ENCODE measurements at regions not wholly inside any gene's neighbourhood (a gene's known extent, or its start where the extent isn't known, plus 50 kb on each side); places are given as distances from the start of the nearest gene placed in this dataset.
"Not testable (repeated sequence)": the region's sequence is repeated elsewhere in the genome, so short reads cannot be mapped to it uniquely, and the experiment has no call there.

GRCh38 chr3:152574461-152575079 is 260.4 kb upstream of the P2RY1 start:
- DNase-seq (ENCODE audit: extremely low spot score, insufficient read length, low read depth) (no peak), FAIRE-seq (peak; percentile 85)

GRCh38 chr3:152578769-152579168 is 256.2 kb upstream of the P2RY1 start:
- DNase-seq (ENCODE audit: extremely low spot score, insufficient read length, low read depth) (no peak), FAIRE-seq (no peak)

- DNase-seq (ENCODE audit: extremely low spot score, insufficient read length, low read depth) (no peak), FAIRE-seq (no peak)
Observed at GRCh38 chr3:152581951-152582350, 253.0 kb upstream of the P2RY1 start.

- FAIRE-seq (no peak), DNase-seq (ENCODE audit: extremely low spot score, insufficient read length, low read depth) (no peak)
Observed at GRCh38 chr3:152583963-152584362, 251.0 kb upstream of the P2RY1 start.

GRCh38 chr3:152586974-152587373 is 248.0 kb upstream of the P2RY1 start:
- FAIRE-seq, result peak; percentile 9
- no peak for DNase-seq (ENCODE audit: extremely low spot score, insufficient read length, low read depth)

- no peak for FAIRE-seq
- DNase-seq (ENCODE audit: extremely low spot score, insufficient read length, low read depth), result no peak
Observed at GRCh38 chr3:152587861-152588260, 247.1 kb upstream of the P2RY1 start.

GRCh38 chr3:152589644-152590043 is 245.3 kb upstream of the P2RY1 start:
- no peak for DNase-seq (ENCODE audit: extremely low spot score, insufficient read length, low read depth)
- peak; percentile 61 for FAIRE-seq

GRCh38 chr3:152591515-152591914 is 243.4 kb upstream of the P2RY1 start:
- FAIRE-seq, result peak; percentile 26
- DNase-seq (ENCODE audit: extremely low spot score, insufficient read length, low read depth), result no peak

GRCh38 chr3:152593242-152593641 is 241.7 kb upstream of the P2RY1 start:
- no peak for FAIRE-seq
- DNase-seq (ENCODE audit: extremely low spot score, insufficient read length, low read depth), result no peak

GRCh38 chr3:152595975-152596821 is 238.7 kb upstream of the P2RY1 start:
- peak; percentile 55 for DNase-seq (ENCODE audit: extremely low spot score, insufficient read length, low read depth)
- FAIRE-seq, result peak; percentile 92

GRCh38 chr3:152596832-152597231 is 238.1 kb upstream of the P2RY1 start:
- DNase-seq (ENCODE audit: extremely low spot score, insufficient read length, low read depth); FAIRE-seq: not testable (repeated sequence)

GRCh38 chr3:152606146-152606545 is 228.8 kb upstream of the P2RY1 start:
- FAIRE-seq (no peak), DNase-seq (ENCODE audit: extremely low spot score, insufficient read length, low read depth) (no peak)

- FAIRE-seq, result no peak
- no peak for DNase-seq (ENCODE audit: extremely low spot score, insufficient read length, low read depth)
Observed at GRCh38 chr3:152607179-152607578, 227.8 kb upstream of the P2RY1 start.

GRCh38 chr3:152608696-152609594 is 226.0 kb upstream of the P2RY1 start:
- no peak for DNase-seq (ENCODE audit: extremely low spot score, insufficient read length, low read depth)
- FAIRE-seq, result no peak

- FAIRE-seq (no peak), DNase-seq (ENCODE audit: extremely low spot score, insufficient read length, low read depth) (no peak)
Observed at GRCh38 chr3:152609891-152610290, 225.0 kb upstream of the P2RY1 start.

GRCh38 chr3:152610622-152611021 is 224.3 kb upstream of the P2RY1 start:
- FAIRE-seq (no peak), DNase-seq (ENCODE audit: extremely low spot score, insufficient read length, low read depth) (no peak)

GRCh38 chr3:152611905-152612304 is 223.0 kb upstream of the P2RY1 start:
- no peak for DNase-seq (ENCODE audit: extremely low spot score, insufficient read length, low read depth)
- FAIRE-seq, result no peak

GRCh38 chr3:152613851-152614250 is 221.1 kb upstream of the P2RY1 start:
- DNase-seq (ENCODE audit: extremely low spot score, insufficient read length, low read depth), result no peak
- no peak for FAIRE-seq

- FAIRE-seq, result no peak
- no peak for DNase-seq (ENCODE audit: extremely low spot score, insufficient read length, low read depth)
Observed at GRCh38 chr3:152615681-152616080, 219.2 kb upstream of the P2RY1 start.

- DNase-seq (ENCODE audit: extremely low spot score, insufficient read length, low read depth) (no peak), FAIRE-seq (no peak)
Observed at GRCh38 chr3:152617609-152618008, 217.3 kb upstream of the P2RY1 start.

- DNase-seq (ENCODE audit: extremely low spot score, insufficient read length, low read depth), result no peak
- no peak for FAIRE-seq
Observed at GRCh38 chr3:152618529-152618928, 216.4 kb upstream of the P2RY1 start.

Measured in GM18507 (cell line).